ENCODE measurements at regions not wholly inside any gene's neighbourhood (a gene's known extent, or its start where the extent isn't known, plus 50 kb on each side); places are given as distances from the start of the nearest gene placed in this dataset.

GRCh38 chr1:221104596-221104995, 225.4 kb downstream of the HLX start:
- no peak for TF ChIP-seq POLR2A (IDR thresholded peaks at IDR 0.05)
- TF ChIP-seq CTCF (IDR thresholded peaks at IDR 0.05), result no peak

Measured in testis (tissue), 2 donors.